B cell (primary cell): ENCODE measurements at regions not wholly inside any gene's neighbourhood (a gene's known extent, or its start where the extent isn't known, plus 50 kb on each side); places are given as distances from the start of the nearest gene placed in this dataset.

Source experiments
- ATAC-seq: fragments of 200-7000 bp; cut with Tn5 transposase; one replicate; pipeline ENCODE4 v1.10.0; 2021; ENCODE audit warnings: low read depth, mild to moderate bottlenecking, moderate number of reproducible peaks, moderate library complexity
- CTCF ChIA-PET: fragments of 350-600 bp; sonication (Branson Sonifier 250); formaldehyde crosslinking; loops from one replicate; lab custom pipeline; 2021; ENCODE audit warnings: antibody characterized with exemption, inconsistent platforms; lab: Charles Lee
- POLR2A ChIA-PET: fragments of 350-600 bp; sonication (Branson Sonifier 250); formaldehyde crosslinking; loops from one replicate; lab custom pipeline; 2021; ENCODE audit warnings: antibody characterized with exemption; lab: Charles Lee
- DNase-seq: peaks from one replicate; pipeline ENCODE4 v3.0.0; 2013
- H2AFZ ChIP-seq: 2 replicates; pipeline ENCODE4 v1.6.1; 2012; ENCODE audit warnings: mild to moderate bottlenecking, low read depth, low read length; ENCODE audit not compliant: insufficient read depth, poor library complexity, severe bottlenecking
- H3K27ac ChIP-seq, 2 donors: 1 replicate in 1 of 2; 2 replicates in 1 of 2; pipeline ENCODE4 v1.5.1; 2012 to 2013; ENCODE audit warnings: low read length in 2 of 2, mild to moderate bottlenecking in 2 of 2, moderate library complexity in 1 of 2
- H3K27me3 ChIP-seq, 4 experiments: fragments of 200-600 bp in 1 of 4; sonication (generic) in 1 of 4; replicated peaks in 1 of 4; 1 replicate in 2 of 4; 2 replicates in 2 of 4; pipeline versions ENCODE4 v1.6.1 to v1.7.0; 2013 to 2016; ENCODE audit warnings: low read length in 3 of 4, mild to moderate bottlenecking in 2 of 4, mixed read lengths in 1 of 4, moderate library complexity in 1 of 4; ENCODE audit not compliant: insufficient read depth in 4 of 4, control insufficient read depth in 3 of 4; ENCODE audit errors: control extremely low read depth in 1 of 4
- H3K36me3 ChIP-seq, 2 experiments: replicated peaks in 1 of 2; 1 replicate in 1 of 2; 2 replicates in 1 of 2; pipeline versions ENCODE4 v1.6.1 to v1.7.1; 2013; ENCODE audit warnings: low read length in 1 of 2; ENCODE audit not compliant: insufficient read depth in 2 of 2, control insufficient read depth in 1 of 2; ENCODE audit errors: control extremely low read depth in 1 of 2, extremely low read depth in 1 of 2
- H3K4me1 ChIP-seq, 2 donors: fragments of 200-600 bp in 1 of 2; sonication (generic) in 1 of 2; 1 replicate in 1 of 2; 2 replicates in 1 of 2; pipeline versions ENCODE4 v1.5.1 to v1.6.1; 2013 to 2017; ENCODE audit warnings: low read length in 2 of 2; ENCODE audit not compliant: control insufficient read depth in 2 of 2, insufficient read depth in 2 of 2
- H3K4me2 ChIP-seq: replicated peaks from 2 replicates; pipeline ENCODE3; 2012; ENCODE audit warnings: mild to moderate bottlenecking, low read depth, low read length; ENCODE audit not compliant: poor library complexity, severe bottlenecking
- H3K4me3 ChIP-seq, 5 experiments: fragments of 200-600 bp in 1 of 5; sonication (generic) in 1 of 5; 1 replicate in 3 of 5; 2 replicates in 2 of 5; pipeline versions ENCODE4 v1.5.1 to v1.7.0; 2011 to 2016; ENCODE audit warnings: low read length in 4 of 5, mild to moderate bottlenecking in 4 of 5, low read depth in 2 of 5, control low read depth in 1 of 5, moderate library complexity in 1 of 5; ENCODE audit not compliant: insufficient read depth in 1 of 5; ENCODE audit errors: control extremely low read depth in 1 of 5, extremely low read depth in 1 of 5
- H3K79me2 ChIP-seq: fragments of 200-600 bp; sonication (generic); one replicate; pipeline ENCODE4 v1.6.0; 2016; ENCODE audit warnings: low read length; ENCODE audit not compliant: control insufficient read depth, insufficient read depth
- H3K9ac ChIP-seq: fragments of 200-600 bp; sonication (generic); 2 replicates; pipeline ENCODE4 v1.6.1; 2017; ENCODE audit warnings: mild to moderate bottlenecking, low read length, moderate library complexity
- H3K9me3 ChIP-seq, 3 donors: one replicate each; pipeline versions ENCODE4 v1.6.1 to v1.7.1; 2013; ENCODE audit warnings: low read length in 2 of 3; ENCODE audit not compliant: control insufficient read depth in 2 of 3, insufficient read depth in 1 of 3; ENCODE audit errors: control extremely low read depth in 1 of 3
- H4K20me1 ChIP-seq: 2 replicates; pipeline ENCODE4 v1.6.0; 2012; ENCODE audit warnings: mild to moderate bottlenecking, low read length; ENCODE audit not compliant: insufficient read depth, control insufficient read depth, poor library complexity, severe bottlenecking
- H3K27ac Mint-ChIP-seq: one replicate; pipeline ENCODE4 v1.8.0; 2021; ENCODE audit warnings: mixed read lengths
- H3K27me3 Mint-ChIP-seq: one replicate; pipeline ENCODE4 v1.8.0; 2021; ENCODE audit warnings: mixed read lengths
- H3K4me1 Mint-ChIP-seq: one replicate; pipeline ENCODE4 v1.8.0; 2021; ENCODE audit warnings: mixed read lengths
- H3K4me3 Mint-ChIP-seq: one replicate; pipeline ENCODE4 v1.8.0; 2021; ENCODE audit warnings: mixed read lengths
- H3K9me3 Mint-ChIP-seq: one replicate; pipeline ENCODE4 v1.8.0; 2022; ENCODE audit warnings: mixed read lengths; ENCODE audit not compliant: insufficient read depth
- EZH2 ChIP-seq: IDR thresholded peaks from 2 replicates; pipeline ENCODE4 v1.6.1; 2012; ENCODE audit warnings: borderline replicate concordance, low read depth, mild to moderate bottlenecking, moderate library complexity, low read length; ENCODE audit not compliant: insufficient read depth, poor library complexity, severe bottlenecking
- WGBS: methylation state at CpG from one replicate; pipeline ENCODE4 v1.1.5; 2013; ENCODE audit warnings: missing lambda C conversion rate; ENCODE audit not compliant: insufficient coverage; 5-methylcytosine and 5-hydroxymethylcytosine counted together
- intact Hi-C: fragments of 100-400 bp; cut with micrococcal nuclease; formaldehyde crosslinking; loops from one replicate; pipeline ENCODE4 v1.10.0; 2022
- TF ChIP-seq, protein P1 (sequence below): fragments of 200-600 bp; IDR thresholded peaks from one replicate; pipeline ENCODE4 v1.8.0; 2022; ENCODE audit warnings: antibody characterized with exemption, mild to moderate bottlenecking

DNA sequence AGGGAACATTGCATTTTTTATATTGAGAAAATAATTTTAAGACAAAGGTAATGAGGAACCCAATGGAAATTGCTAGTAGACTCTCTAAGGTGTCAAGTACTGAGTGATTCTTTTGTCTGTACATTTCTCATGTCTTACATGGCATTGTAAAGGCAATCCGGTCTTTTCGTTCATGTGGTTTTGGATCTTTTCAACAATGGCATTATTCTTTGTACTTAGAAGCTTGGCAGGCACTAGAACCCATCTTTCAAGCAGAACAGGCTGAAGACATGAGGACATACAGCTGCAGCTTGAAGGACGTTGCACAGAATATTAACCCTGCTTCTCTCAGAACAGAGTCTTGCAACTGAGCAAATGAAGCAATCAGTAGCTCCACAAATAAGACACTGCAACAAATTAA lies 231.5 kb upstream of the ZFHX3 start:
- Histone ChIP-seq H3K36me3 (no peaks in the 10 kb centered on the region), H3K27ac (no peak overlapping the region), H2AFZ (no peak overlapping the region), H3K79me2 (no peaks in the 10 kb centered on the region), H3K4me1 (no peaks in the 10 kb centered on the region), H4K20me1 (no peaks in the 10 kb centered on the region), H3K4me2 (no peak overlapping the region), H3K9me3 (no peaks in the 10 kb centered on the region), H3K4me3 (no peak overlapping the region), H3K27me3 (no peaks in the 10 kb centered on the region), H3K9ac (no peak overlapping the region)
- WGBS: 82% methylated on average over 3 of the region's 3 CpGs
- Mint-ChIP-seq H3K4me3 (no peak overlapping the region), H3K9me3 (peaks cover 6% of the 10 kb centered on the region), H3K4me1 (no peaks in the 10 kb centered on the region), H3K27me3 (peaks cover 12% of the 10 kb centered on the region), H3K27ac (no peak overlapping the region)
- ATAC-seq: no peak
- ChIA-PET CTCF (no interaction called here), POLR2A (no interaction called here)
- intact Hi-C loops: no loop called here
- TF ChIP-seq, protein P1, sequence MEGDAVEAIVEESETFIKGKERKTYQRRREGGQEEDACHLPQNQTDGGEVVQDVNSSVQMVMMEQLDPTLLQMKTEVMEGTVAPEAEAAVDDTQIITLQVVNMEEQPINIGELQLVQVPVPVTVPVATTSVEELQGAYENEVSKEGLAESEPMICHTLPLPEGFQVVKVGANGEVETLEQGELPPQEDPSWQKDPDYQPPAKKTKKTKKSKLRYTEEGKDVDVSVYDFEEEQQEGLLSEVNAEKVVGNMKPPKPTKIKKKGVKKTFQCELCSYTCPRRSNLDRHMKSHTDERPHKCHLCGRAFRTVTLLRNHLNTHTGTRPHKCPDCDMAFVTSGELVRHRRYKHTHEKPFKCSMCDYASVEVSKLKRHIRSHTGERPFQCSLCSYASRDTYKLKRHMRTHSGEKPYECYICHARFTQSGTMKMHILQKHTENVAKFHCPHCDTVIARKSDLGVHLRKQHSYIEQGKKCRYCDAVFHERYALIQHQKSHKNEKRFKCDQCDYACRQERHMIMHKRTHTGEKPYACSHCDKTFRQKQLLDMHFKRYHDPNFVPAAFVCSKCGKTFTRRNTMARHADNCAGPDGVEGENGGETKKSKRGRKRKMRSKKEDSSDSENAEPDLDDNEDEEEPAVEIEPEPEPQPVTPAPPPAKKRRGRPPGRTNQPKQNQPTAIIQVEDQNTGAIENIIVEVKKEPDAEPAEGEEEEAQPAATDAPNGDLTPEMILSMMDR: no peak
- TF ChIP-seq EZH2: no peak
- DNase-seq: no peak

DNA sequence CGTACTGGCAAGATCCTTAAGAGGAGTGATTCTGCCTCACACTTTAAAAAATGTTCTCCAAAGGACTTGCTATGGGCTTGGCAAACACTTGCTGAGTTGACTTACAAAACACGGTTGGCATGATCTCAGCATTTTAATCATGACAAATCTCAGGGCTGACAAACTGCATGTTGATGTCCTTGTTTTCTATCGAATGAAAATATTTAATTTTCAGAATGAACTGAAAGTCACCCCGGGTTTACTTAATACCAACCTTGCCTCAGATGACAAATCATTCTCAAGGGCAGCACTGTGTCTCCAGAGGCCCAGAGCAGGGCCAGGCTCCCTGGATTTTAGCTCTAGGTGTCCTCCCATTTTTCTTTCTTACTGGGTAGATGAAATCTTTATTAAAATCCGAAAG lies 229.1 kb upstream of the ZFHX3 start:
- H3K4me2 ChIP-seq: no peak overlapping the region
- H2AFZ ChIP-seq: no peak overlapping the region
- intact Hi-C loops: no loop called here
- Mint-ChIP-seq H3K27ac (no peak overlapping the region), H3K9me3 (peaks cover 6% of the 10 kb centered on the region), H3K27me3 (peaks cover 12% of the 10 kb centered on the region), H3K4me3 (no peak overlapping the region), H3K4me1 (no peaks in the 10 kb centered on the region)
- no peak overlapping the region for H3K4me3 ChIP-seq
- H3K36me3 ChIP-seq: no peaks in the 10 kb centered on the region
- no peak for DNase-seq
- WGBS: 94% methylated on average over 3 of the region's 5 CpGs
- H3K79me2 ChIP-seq: no peaks in the 10 kb centered on the region
- no peaks in the 10 kb centered on the region for H4K20me1 ChIP-seq
- H3K9me3 ChIP-seq: no peaks in the 10 kb centered on the region
- TF ChIP-seq, protein P1: no peak
- TF ChIP-seq EZH2: no peak
- no peak for ATAC-seq
- no peaks in the 10 kb centered on the region for H3K4me1 ChIP-seq
- H3K27ac ChIP-seq: no peak overlapping the region
- ChIA-PET CTCF (no interaction called here), POLR2A (no interaction called here)
- no peak overlapping the region for H3K9ac ChIP-seq
- no peaks in the 10 kb centered on the region for H3K27me3 ChIP-seq
